ENCODE measurements at regions not wholly inside any gene's neighbourhood (a gene's known extent, or its start where the extent isn't known, plus 50 kb on each side); places are given as distances from the start of the nearest gene placed in this dataset.

DNA sequence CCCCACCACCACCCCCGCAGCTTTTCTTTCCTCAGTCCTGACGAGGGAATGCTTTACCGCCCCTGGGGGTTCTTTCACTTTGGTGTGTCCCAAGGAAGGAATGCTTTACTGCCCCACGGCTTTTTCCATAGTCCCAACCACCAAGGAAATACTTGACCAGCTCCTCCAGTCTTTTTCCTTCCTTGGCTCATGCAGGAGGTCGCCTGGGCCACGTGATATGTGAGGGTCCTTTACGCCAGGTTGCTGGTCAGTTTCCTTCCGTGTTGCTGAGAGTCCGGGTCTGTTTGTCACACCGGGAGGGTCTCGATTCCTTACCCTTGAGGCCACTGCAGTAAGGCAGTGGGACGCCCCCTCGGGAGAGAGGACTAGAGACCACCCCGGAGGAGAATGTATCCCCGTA, 58.9 kb upstream of the CDH4 start:
- TF ChIP-seq, protein P1, sequence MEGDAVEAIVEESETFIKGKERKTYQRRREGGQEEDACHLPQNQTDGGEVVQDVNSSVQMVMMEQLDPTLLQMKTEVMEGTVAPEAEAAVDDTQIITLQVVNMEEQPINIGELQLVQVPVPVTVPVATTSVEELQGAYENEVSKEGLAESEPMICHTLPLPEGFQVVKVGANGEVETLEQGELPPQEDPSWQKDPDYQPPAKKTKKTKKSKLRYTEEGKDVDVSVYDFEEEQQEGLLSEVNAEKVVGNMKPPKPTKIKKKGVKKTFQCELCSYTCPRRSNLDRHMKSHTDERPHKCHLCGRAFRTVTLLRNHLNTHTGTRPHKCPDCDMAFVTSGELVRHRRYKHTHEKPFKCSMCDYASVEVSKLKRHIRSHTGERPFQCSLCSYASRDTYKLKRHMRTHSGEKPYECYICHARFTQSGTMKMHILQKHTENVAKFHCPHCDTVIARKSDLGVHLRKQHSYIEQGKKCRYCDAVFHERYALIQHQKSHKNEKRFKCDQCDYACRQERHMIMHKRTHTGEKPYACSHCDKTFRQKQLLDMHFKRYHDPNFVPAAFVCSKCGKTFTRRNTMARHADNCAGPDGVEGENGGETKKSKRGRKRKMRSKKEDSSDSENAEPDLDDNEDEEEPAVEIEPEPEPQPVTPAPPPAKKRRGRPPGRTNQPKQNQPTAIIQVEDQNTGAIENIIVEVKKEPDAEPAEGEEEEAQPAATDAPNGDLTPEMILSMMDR (IDR thresholded peaks at IDR 0.05; ENCODE audit: low read length) = no peak
- TF ChIP-seq EZH2 (optimal IDR thresholded peaks at IDR 0.05; ENCODE audit: low read depth, low read length) (no peak), EZH2phosphoT487 (IDR thresholded peaks at IDR 0.05; ENCODE audit: low read length) (no peak)
